Activated CD8-positive, alpha-beta memory T cell treated with anti-CD3 and anti-CD28 coated beads, Interleukin-2, amount 10 ng/mL, durations not matched to agents 7 days and 5 days (primary cell): ENCODE measurements at regions not wholly inside any gene's neighbourhood (a gene's known extent, or its start where the extent isn't known, plus 50 kb on each side); places are given as distances from the start of the nearest gene placed in this dataset.

Source experiments
- ATAC-seq: fragments of 150-1000 bp; cut with Tn5 transposase; one replicate; pipeline ENCODE4 v1.10.0; 2021; ENCODE audit warnings: moderate library complexity
- CTCF ChIA-PET: fragments of 350-600 bp; sonication (Branson Sonifier 250); formaldehyde crosslinking; loops from one replicate; lab custom pipeline; 2021; ENCODE audit warnings: antibody characterized with exemption; lab: Charles Lee
- DNase-seq: peaks from one replicate; pipeline ENCODE4 v3.0.0-alpha.2; 2020
- H3K27ac Mint-ChIP-seq: one replicate; pipeline ENCODE4 v1.8.0; 2021; ENCODE audit warnings: mild to moderate bottlenecking, mixed read lengths
- H3K27me3 Mint-ChIP-seq: one replicate; pipeline ENCODE4 v1.8.0; 2021; ENCODE audit warnings: mixed read lengths
- H3K36me3 Mint-ChIP-seq: one replicate; pipeline ENCODE4 v1.8.0; 2021; ENCODE audit warnings: mild to moderate bottlenecking, mixed read lengths
- H3K4me1 Mint-ChIP-seq: one replicate; pipeline ENCODE4 v1.8.0; 2021; ENCODE audit warnings: mixed read lengths
- H3K4me3 Mint-ChIP-seq: one replicate; pipeline ENCODE4 v1.8.0; 2021; ENCODE audit warnings: mild to moderate bottlenecking, moderate library complexity, mixed read lengths
- H3K9me3 Mint-ChIP-seq: one replicate; pipeline ENCODE4 v1.8.0; 2022; ENCODE audit warnings: low read depth, mixed read lengths

- Mint-ChIP-seq H3K4me3 (no peak overlapping the region), H3K36me3 (no peaks in the 10 kb centered on the region), H3K27me3 (no peaks in the 10 kb centered on the region), H3K9me3 (peaks cover under 1% of the 10 kb centered on the region), H3K27ac (no peak overlapping the region), H3K4me1 (no peaks in the 10 kb centered on the region)
- no peak for ATAC-seq
- CTCF ChIA-PET = no interaction called here
- DNase-seq = no peak
Measured at GRCh38 chr3:80297720-80298119, 529.9 kb upstream of the ROBO1 start.

DNA sequence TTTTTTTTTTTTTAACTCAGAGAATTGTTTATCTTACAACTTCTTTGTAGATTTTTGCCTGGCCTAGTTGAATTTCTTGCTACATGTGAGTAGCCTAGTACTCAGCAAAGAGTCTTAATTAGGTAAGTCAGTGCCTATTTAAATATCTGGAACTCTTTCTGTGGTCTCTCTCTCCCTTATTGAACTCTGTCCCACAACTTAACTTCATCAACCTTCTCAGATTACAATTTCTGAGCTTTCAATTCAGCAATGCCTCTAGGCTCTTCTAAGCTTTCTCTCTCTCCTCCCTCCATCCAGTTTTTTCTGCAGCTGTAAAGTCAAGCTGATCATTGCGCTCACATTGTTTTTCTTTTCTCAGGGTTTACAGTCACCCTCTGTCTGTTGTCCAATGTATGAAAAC, 517.6 kb upstream of the ROBO1 start:
- H3K27me3 Mint-ChIP-seq = no peaks in the 10 kb centered on the region
- H3K4me1 Mint-ChIP-seq = no peaks in the 10 kb centered on the region
- no peak for DNase-seq
- no peak for ATAC-seq
- H3K27ac Mint-ChIP-seq = no peak overlapping the region
- no peaks in the 10 kb centered on the region for H3K36me3 Mint-ChIP-seq
- H3K9me3 Mint-ChIP-seq = peaks cover 12% of the 10 kb centered on the region
- no peak overlapping the region for H3K4me3 Mint-ChIP-seq
- CTCF ChIA-PET = no interaction called here

DNA sequence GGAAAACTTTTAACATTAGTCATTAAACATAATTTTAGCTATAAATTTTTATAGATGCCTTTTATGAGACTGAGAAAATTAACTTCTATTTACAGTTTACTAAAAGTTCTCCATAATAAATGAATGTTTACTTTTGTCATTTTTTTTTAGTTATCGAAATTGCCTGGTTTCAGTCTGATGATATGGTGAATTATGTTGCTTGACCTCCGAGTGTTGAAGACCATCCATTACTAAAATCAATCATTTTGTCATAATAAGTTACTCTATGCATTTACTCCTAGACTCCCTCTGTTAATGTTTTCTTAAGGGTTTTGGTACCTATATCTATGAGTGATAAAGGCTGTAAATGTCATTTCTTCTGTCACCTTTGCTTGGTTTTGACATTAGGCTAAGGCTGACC, 516.0 kb upstream of the ROBO1 start:
- no peaks in the 10 kb centered on the region for H3K27me3 Mint-ChIP-seq

GRCh38 chr3:80278056-80278455, 510.3 kb upstream of the ROBO1 start:
- CTCF ChIA-PET = no interaction called here
- ATAC-seq (no peak), DNase-seq (no peak)
- Mint-ChIP-seq H3K27ac (no peak overlapping the region), H3K27me3 (no peaks in the 10 kb centered on the region), H3K36me3 (no peaks in the 10 kb centered on the region), H3K4me3 (no peak overlapping the region), H3K4me1 (no peaks in the 10 kb centered on the region), H3K9me3 (peaks cover 6% of the 10 kb centered on the region)

More for the DNA sequence above, 516.0 kb upstream of the ROBO1 start:
- DNase-seq (no peak), ATAC-seq (no peak)
- H3K36me3 Mint-ChIP-seq = no peaks in the 10 kb centered on the region
- peaks cover 13% of the 10 kb centered on the region for H3K9me3 Mint-ChIP-seq
- H3K27ac Mint-ChIP-seq = no peak overlapping the region
- no peaks in the 10 kb centered on the region for H3K4me1 Mint-ChIP-seq
- CTCF ChIA-PET = no interaction called here
- H3K4me3 Mint-ChIP-seq = no peak overlapping the region

- DNase-seq (no peak), ATAC-seq (no peak)
- no peaks in the 10 kb centered on the region for H3K36me3 Mint-ChIP-seq
- CTCF ChIA-PET = no interaction called here
- H3K27ac Mint-ChIP-seq = no peak overlapping the region
- H3K4me1 Mint-ChIP-seq = no peaks in the 10 kb centered on the region
- no peak overlapping the region for H3K4me3 Mint-ChIP-seq
- no peaks in the 10 kb centered on the region for H3K27me3 Mint-ChIP-seq
- H3K9me3 Mint-ChIP-seq = no peaks in the 10 kb centered on the region
Measured at GRCh38 chr3:80275120-80275519, 507.3 kb upstream of the ROBO1 start.

GRCh38 chr3:80263260-80263659, 495.5 kb upstream of the ROBO1 start:
- Mint-ChIP-seq H3K9me3 (peaks cover 6% of the 10 kb centered on the region), H3K36me3 (no peaks in the 10 kb centered on the region), H3K4me1 (no peaks in the 10 kb centered on the region), H3K27ac (no peak overlapping the region), H3K4me3 (no peak overlapping the region), H3K27me3 (no peaks in the 10 kb centered on the region)
- DNase-seq (no peak), ATAC-seq (no peak)
- CTCF ChIA-PET = no interaction called here

- CTCF ChIA-PET = interaction anchor here (0.9 kb wide), 1 partner anchor 10 kb away, joined by 3 read pairs; no protein-coding TSS in a partner anchor
- Mint-ChIP-seq H3K9me3 (peaks cover 4% of the 10 kb centered on the region), H3K4me3 (no peak overlapping the region), H3K27ac (no peak overlapping the region), H3K27me3 (no peaks in the 10 kb centered on the region), H3K4me1 (no peaks in the 10 kb centered on the region), H3K36me3 (no peaks in the 10 kb centered on the region)
- ATAC-seq = no peak
- DNase-seq = no peak
Measured at GRCh38 chr3:80261082-80261481, 493.3 kb upstream of the ROBO1 start.

GRCh38 chr3:80259736-80260135, 491.9 kb upstream of the ROBO1 start:
- peaks cover 2% of the 10 kb centered on the region for H3K9me3 Mint-ChIP-seq
- CTCF ChIA-PET = no interaction called here
- no peak overlapping the region for H3K27ac Mint-ChIP-seq
- no peaks in the 10 kb centered on the region for H3K27me3 Mint-ChIP-seq
- ATAC-seq (no peak), DNase-seq (no peak)
- no peaks in the 10 kb centered on the region for H3K36me3 Mint-ChIP-seq
- H3K4me3 Mint-ChIP-seq = no peak overlapping the region
- H3K4me1 Mint-ChIP-seq = no peaks in the 10 kb centered on the region

GRCh38 chr3:80252113-80252512, 484.3 kb upstream of the ROBO1 start:
- Mint-ChIP-seq H3K27ac (no peak overlapping the region), H3K36me3 (no peaks in the 10 kb centered on the region), H3K4me3 (no peak overlapping the region), H3K4me1 (no peaks in the 10 kb centered on the region), H3K9me3 (peaks cover 16% of the 10 kb centered on the region), H3K27me3 (no peaks in the 10 kb centered on the region)
- DNase-seq (no peak), ATAC-seq (no peak)
- CTCF ChIA-PET = no interaction called here

DNA sequence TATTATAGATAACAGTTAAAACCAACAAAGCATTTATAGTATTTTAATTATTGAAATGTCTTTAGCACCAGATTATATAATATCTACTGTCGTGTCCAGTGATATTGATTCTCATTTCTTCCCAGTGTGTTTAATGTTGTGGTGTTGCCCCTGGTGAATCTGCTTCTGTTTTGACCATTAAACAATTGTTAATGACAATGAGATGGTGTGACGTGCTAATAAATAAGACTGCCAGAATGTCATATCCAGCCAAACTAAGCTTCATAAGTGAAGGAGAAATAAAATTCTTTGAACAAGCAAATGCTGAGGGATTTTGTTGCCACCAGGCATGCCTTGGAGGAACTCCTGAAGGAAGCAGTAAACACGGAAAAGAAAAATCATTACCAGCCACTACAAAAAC, 480.0 kb upstream of the ROBO1 start:
- CTCF ChIA-PET = no interaction called here
- H3K27me3 Mint-ChIP-seq = no peaks in the 10 kb centered on the region
- ATAC-seq (no peak), DNase-seq (no peak)
- H3K9me3 Mint-ChIP-seq = peaks cover 22% of the 10 kb centered on the region
- H3K4me3 Mint-ChIP-seq = no peak overlapping the region
- H3K4me1 Mint-ChIP-seq = no peaks in the 10 kb centered on the region
- no peaks in the 10 kb centered on the region for H3K36me3 Mint-ChIP-seq
- H3K27ac Mint-ChIP-seq = no peak overlapping the region

- Mint-ChIP-seq H3K27me3 (no peaks in the 10 kb centered on the region), H3K9me3 (peaks cover 16% of the 10 kb centered on the region), H3K4me3 (no peak overlapping the region), H3K36me3 (no peaks in the 10 kb centered on the region), H3K27ac (no peak overlapping the region), H3K4me1 (no peaks in the 10 kb centered on the region)
- ATAC-seq = no peak
- no peak for DNase-seq
- CTCF ChIA-PET = no interaction called here
Measured at GRCh38 chr3:80244390-80244789, 476.6 kb upstream of the ROBO1 start.

- Mint-ChIP-seq H3K4me1 (no peaks in the 10 kb centered on the region), H3K27me3 (no peaks in the 10 kb centered on the region), H3K27ac (no peak overlapping the region), H3K36me3 (no peaks in the 10 kb centered on the region), H3K4me3 (no peak overlapping the region), H3K9me3 (peaks cover 9% of the 10 kb centered on the region)
- CTCF ChIA-PET = no interaction called here
- ATAC-seq (no peak), DNase-seq (no peak)
Measured at GRCh38 chr3:80241791-80242190, 474.0 kb upstream of the ROBO1 start.

DNA sequence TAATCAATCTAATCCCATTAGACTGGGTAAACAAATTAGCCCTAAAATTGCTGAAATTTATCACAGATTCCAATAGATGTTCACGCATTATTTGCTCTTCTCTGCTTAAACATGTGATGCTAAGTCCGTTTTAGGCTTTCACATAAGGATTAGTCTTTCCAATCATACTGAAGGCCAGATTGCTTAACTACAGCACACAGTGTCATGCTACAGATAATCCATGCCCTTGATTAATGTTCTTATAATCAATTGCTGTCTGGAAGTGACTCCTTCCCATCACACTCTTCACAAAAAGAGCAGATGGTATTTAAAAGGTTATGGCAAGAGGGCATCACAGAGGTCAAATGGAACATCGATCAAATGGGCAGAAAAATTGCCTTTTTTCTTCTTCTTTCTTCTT, 471.5 kb upstream of the ROBO1 start:
- Mint-ChIP-seq H3K9me3 (peaks cover 2% of the 10 kb centered on the region), H3K4me3 (no peak overlapping the region), H3K36me3 (no peaks in the 10 kb centered on the region), H3K27ac (no peak overlapping the region), H3K4me1 (no peaks in the 10 kb centered on the region), H3K27me3 (no peaks in the 10 kb centered on the region)
- CTCF ChIA-PET = no interaction called here
- DNase-seq = no peak
- no peak for ATAC-seq

DNA sequence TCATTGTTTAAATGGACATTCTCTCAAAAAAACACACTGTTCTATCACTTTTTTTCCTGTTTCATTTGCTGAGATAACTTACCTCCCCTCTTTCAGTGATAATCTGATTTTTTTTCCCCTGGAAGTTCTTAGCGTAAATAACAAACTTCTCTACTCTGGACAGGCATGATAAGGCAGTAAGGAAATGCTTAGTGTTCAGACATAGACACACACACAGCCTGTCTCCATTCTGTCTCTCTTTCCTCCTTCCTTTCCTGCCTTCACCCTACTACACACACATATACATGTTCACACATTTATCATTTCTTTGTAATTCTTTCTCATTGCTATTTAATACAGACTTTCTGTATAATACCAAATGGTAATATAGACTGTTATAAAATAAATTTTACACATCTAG, 470.8 kb upstream of the ROBO1 start:
- H3K9me3 Mint-ChIP-seq = peaks cover 2% of the 10 kb centered on the region
- CTCF ChIA-PET = no interaction called here
- no peaks in the 10 kb centered on the region for H3K4me1 Mint-ChIP-seq
- H3K4me3 Mint-ChIP-seq = no peak overlapping the region
- H3K27ac Mint-ChIP-seq = no peak overlapping the region
- no peak for ATAC-seq
- H3K27me3 Mint-ChIP-seq = no peaks in the 10 kb centered on the region
- DNase-seq = no peak
- no peaks in the 10 kb centered on the region for H3K36me3 Mint-ChIP-seq

- DNase-seq = no peak
- ATAC-seq = no peak
- CTCF ChIA-PET = no interaction called here
- no peak overlapping the region for H3K4me3 Mint-ChIP-seq
- no peaks in the 10 kb centered on the region for H3K27me3 Mint-ChIP-seq
- peaks cover under 1% of the 10 kb centered on the region for H3K9me3 Mint-ChIP-seq
- H3K36me3 Mint-ChIP-seq = no peaks in the 10 kb centered on the region
- no peak overlapping the region for H3K27ac Mint-ChIP-seq
- H3K4me1 Mint-ChIP-seq = no peaks in the 10 kb centered on the region
Measured at GRCh38 chr3:80238152-80238551, 470.4 kb upstream of the ROBO1 start.
